ENCODE measurements at regions not wholly inside any gene's neighbourhood (a gene's known extent, or its start where the extent isn't known, plus 50 kb on each side); places are given as distances from the start of the nearest gene placed in this dataset.

- TF ChIP-seq CTCFL (IDR thresholded peaks at IDR 0.05; ENCODE audit: borderline replicate concordance, insufficient read depth, low read depth, low read length, poor library complexity, severe bottlenecking) (no peak), REST (IDR thresholded peaks at IDR 0.05; ENCODE audit: borderline replicate concordance) (peak; percentile 40), REST (CRISPR knock-in tag; IDR thresholded peaks at IDR 0.05; ENCODE audit: low read depth) (no peak), SIN3B (IDR thresholded peaks at IDR 0.05; ENCODE audit: low read depth) (no peak), ZNF76 (CRISPR knock-in tag; IDR thresholded peaks at IDR 0.05; ENCODE audit: borderline replicate concordance) (no peak), TCF15 (CRISPR knock-in tag; IDR thresholded peaks at IDR 0.05) (no peak), MAFF (IDR thresholded peaks at IDR 0.05; ENCODE audit: low read length) (no peak), TFE3 (CRISPR knock-in tag; IDR thresholded peaks at IDR 0.05) (no peak), HMG20A (CRISPR knock-in tag; conservative IDR thresholded peaks at IDR 0.05) (no peak), BMI1 (IDR thresholded peaks at IDR 0.05; ENCODE audit: low read length) (no peak), ZBTB17 (CRISPR knock-in tag; IDR thresholded peaks at IDR 0.05) (no peak), CXXC5 (CRISPR knock-in tag; IDR thresholded peaks at IDR 0.05) (peak; percentile 80), MYC (IDR thresholded peaks at IDR 0.05; ENCODE audit: low read depth, low read length) (0 out of 2 replicates have a peak, but pooled peaks have one; percentile 16), MYC (CRISPR knock-in tag; IDR thresholded peaks at IDR 0.05; ENCODE audit: borderline replicate concordance, low read depth) (no peak)
Measured at GRCh38 chr4:24472514-24473308, 111.6 kb downstream of the DHX15 start (continued).
